ENCODE measurements at regions not wholly inside any gene's neighbourhood (a gene's known extent, or its start where the extent isn't known, plus 50 kb on each side); places are given as distances from the start of the nearest gene placed in this dataset.

DNA sequence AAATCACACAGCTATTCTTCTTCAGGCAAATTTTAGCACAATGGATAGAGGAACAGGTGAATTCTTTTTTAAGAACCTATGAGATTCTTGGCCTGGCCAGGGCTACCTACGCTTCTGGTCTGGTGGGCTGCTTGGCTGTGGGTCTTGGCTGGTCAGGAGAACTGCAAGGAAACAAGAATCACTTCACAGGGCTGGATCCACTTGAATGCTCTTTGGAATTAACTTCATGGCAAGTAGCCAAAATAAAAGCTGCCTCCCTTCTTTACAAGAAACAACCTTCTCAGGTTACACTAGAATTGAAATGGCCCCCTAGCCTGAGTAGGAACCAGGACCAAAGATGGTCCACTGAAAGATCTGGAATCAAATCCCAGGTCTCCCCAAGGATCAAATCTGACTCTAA, 519.1 kb downstream of the IQCM start:
- no peak for DNase-seq

DNA sequence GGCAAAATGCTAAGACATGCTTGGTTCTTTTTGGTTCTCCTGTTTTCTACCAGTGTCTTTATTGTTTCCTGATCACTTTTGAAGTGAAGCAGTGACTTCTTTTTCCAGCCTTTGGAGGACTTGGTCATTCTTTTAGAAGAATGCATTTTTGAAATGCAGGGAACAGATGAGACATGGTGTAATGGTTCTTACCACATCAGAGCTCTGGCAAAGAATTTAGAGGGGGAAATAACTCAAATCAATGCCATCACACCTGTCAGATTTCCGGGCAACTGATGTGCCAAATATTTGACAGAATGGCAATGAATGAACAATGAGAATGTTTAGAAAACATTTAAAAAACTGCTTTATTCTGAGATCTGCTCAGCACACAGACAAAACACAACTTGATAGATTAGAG, 519.6 kb downstream of the IQCM start:
- no peak for DNase-seq

DNA sequence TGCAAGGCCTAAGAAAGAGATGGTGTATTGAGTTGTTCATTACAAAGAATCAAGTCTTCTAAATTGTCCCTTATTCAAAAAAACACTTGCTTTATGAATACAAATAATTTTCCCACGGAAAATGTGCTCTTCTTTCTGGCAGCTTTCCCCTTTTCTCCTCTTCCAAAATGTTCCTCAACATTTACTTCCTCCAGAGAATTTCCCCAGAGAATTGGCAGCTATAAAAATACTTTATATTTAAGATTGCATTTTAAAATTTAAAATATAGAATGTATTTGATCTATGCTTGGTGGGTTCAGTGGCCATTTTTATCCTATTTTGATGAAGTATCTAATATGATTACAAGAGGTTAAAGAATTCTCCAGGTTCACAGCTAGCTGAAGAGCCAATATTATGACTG, 521.0 kb downstream of the IQCM start:
- no peak for DNase-seq

DNA sequence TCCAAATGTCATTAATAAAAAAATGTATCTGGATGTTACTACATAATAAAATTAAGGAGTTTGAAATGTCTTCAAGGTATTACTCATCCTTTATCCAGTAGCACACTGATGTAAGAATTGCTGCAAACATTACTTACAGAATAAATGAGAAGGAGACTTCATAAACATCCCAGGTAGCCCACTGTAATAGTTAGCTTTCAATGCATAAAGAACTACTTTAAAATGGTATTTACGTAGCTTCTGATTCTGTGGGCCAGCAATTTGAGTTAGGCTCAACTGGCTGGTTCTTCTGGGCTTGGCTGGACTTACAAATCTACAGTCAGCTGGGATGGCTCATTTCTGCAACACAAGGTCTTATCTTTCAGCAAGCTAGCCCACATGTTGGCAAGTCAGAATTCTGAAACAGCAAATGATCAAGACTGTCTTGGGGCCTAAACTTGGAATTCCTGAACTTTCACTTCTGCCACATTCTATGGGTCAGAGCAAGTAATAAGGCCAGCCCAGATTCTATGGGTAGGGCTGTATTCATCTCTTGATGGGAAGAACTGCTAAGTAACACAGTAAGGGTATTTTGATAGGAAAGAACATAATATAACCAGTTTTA, 522.5 kb downstream of the IQCM start:
- DNase-seq: no peak

DNA sequence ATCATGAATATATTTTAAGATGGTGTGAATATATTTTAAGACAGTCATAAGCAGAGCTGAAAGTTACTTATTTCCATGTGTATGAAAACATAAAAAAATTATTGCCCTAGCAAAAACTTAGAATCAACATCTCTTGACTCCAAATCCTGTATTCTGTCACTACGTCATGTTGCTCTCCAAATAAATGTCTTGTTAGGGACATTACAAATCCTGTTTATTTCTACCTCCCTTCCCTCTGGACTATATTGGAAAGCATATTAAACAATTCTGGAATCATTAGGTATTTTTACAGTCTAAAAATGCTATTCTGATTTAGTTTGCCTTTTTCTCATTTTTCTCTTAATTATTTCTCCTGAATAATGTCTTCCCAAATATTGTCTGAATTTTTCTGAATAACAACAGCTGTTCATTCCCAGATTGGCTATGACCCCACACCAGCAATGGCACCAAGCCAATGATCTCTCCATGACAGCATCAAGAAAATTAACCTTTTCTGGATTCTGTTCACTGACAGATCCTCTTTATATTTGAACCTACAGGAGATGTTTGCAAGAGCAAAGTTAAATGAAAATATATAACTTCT, 523.1 kb downstream of the IQCM start:
- DNase-seq: peak; percentile 52

DNA sequence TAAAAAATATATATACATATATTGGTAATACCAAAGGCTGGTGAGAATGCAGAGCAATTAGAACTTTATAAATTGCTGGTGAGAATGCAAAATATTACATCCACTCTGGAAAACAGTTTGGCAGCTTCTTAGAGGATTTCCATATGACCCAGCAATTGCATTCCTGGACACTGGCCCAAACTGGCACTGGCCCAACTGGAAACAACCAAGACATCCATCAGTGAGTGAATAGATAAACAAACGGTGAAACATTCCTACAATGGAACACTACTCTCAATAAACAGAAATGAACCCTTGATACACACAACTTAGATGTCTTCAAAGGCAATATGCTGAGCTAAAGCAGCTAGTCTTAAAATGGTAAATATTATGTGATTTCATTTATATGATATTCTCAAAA, 524.2 kb downstream of the IQCM start:
- peak; percentile 65 for DNase-seq

DNA sequence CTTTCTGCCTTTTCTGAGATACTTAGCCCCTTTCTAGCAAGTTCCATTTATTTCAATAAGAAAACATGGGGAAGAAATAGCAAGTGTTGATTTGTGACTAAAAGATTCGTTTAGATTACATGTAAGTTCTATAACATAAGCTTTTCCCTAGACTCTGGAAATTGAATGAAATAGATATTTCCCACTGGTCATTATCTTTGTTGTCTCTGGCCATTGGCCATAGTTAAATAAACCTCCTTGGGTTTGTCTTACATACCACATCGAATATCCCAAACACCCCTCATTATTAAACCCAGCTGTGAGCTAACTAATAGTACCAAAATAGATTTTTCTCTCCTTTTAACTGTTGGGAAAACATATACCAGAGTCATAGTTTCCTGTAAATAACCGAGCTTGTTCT, 534.8 kb downstream of the IQCM start:
- DNase-seq: no peak

DNA sequence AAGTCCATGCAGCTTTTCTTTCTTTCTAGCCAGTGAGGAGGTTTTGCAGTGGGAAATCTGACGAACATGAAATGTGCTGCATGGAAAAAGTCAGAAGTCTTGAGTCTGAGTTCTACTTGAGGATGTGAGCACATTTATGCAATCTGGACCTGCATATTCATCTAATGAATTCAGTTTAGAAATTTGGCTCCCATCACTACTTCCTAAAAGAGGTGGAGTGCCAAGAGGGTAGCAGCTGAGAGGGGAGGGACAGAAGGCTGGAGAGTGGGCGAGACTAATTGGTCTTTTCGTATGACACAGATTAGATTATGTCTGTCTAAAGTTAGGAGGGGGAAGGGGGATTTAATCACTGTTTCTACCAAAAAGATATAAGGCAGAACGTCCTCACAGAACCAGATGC, 535.9 kb downstream of the IQCM start:
- DNase-seq: peak; percentile 42

DNA sequence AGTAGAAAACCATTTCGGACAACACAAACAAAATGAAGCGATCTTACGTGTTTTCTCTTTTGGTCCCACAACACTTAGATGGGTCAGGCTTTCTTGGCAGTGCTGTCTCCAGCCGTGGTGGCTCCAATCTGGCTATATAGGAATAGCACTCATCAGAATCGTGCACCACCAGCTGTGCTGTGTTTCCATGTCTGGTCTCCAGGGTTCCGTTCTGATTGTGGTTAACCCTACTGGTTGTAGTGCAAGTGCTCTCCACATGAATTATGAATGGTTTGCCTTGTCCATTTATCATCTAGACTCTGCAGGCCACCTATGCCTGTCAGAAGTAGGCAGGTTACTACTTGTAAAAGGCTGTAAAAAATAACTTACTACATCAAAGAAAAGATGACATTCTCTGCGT, 536.3 kb downstream of the IQCM start:
- no peak for DNase-seq

DNA sequence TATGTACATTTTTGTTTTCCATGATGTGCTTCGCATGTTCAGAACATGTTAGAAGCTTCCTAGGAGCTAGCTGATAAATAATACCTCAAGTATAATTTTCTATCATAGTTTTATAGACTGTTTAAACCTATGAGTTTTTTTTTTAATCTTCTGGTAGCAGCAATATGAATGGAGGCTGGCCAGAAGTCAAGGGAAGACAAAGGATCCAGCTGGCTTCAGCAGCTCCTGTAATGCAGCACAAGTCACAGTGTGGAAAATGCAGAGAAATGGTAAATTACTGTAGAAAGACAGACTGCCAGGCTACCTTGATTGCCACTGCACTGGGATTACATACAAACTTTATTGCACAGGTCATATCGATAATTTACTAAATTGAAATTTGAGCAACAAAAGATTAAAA, 537.9 kb downstream of the IQCM start:
- DNase-seq: no peak

DNA sequence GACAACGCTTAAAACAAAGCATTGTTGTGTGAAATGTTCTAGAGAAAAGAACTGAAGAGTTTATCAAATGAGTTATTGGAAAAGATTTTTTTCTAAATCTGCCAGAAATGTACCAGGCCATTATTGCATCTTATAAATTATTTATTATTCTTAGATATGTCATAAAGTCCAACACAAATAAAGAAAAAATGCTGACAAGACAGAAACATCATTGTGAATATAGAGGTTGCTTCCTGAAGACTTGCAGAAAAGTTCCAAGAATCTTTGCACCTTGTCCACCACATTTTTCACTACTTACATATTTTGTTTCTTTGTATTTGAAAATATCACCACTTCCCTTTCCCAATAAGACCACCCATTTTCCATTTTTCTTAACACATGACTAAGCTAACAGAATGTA, 545.8 kb downstream of the IQCM start:
- DNase-seq: no peak

DNA sequence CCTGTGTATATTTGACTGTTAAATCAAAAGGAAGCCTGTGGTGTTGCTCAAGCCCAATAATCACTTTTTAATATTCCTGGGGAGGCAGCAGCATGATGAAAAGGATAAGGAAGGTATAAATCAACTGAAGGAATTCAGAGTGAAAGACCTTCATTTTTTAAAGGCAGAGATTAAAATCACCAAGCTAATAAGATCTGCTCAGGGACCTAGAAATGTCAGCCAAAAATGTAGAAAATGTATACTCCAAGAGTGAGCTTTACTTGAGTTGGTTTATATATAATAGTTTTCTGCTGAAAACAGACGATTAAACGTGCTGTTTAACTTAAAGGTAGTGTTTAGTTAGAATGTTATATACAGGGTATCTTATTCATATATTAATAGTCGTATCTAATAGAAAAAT, 549.3 kb downstream of the IQCM start:
- no peak for DNase-seq

DNA sequence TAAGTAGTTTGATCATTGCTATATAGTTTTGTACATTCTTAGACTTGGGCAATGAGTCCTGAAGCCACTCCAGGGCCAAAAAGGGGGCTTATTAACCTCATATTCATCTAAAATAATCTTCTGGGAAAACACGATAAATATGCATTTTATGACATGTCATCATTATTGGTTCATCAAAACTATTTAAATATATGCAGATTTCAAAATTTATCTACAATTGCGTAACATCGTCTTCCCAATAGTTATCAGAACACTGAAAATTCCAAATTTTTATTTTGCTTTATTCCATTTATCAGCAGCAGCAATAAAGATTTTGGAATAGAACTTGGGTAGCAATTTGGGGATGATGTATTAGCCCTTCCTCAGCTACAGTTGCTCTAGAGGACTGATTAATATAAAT, 550.0 kb downstream of the IQCM start:
- no peak for DNase-seq

DNA sequence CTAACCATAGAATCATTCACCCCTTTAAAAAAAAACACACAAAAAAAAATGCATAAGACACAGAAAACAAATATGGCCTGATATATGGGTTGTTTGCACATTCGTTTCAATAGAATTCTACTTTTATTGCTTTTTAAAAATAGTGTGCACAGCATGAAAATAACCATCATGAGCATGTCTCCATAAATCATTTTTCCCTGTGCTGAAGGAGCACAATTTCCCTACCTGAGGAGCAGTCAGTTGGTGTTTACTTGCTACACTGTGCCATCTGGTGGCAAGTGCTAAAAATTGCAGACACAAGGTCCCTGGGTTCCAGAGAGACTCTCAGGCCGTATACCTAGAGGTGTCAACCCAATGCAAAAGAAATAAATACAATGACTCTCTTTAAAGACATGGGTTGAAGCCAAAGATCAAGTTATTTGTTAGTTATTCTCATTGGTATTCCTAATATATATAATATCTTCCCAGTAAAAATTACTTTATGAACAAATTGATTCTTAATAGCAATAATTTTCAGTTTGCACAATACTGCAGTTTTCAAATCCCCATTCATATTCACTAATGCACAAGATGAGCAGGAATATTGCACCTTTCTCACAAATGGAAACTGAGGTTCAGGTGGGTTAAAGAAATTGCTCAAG, 551.4 kb downstream of the IQCM start:
- no peak for DNase-seq

DNA sequence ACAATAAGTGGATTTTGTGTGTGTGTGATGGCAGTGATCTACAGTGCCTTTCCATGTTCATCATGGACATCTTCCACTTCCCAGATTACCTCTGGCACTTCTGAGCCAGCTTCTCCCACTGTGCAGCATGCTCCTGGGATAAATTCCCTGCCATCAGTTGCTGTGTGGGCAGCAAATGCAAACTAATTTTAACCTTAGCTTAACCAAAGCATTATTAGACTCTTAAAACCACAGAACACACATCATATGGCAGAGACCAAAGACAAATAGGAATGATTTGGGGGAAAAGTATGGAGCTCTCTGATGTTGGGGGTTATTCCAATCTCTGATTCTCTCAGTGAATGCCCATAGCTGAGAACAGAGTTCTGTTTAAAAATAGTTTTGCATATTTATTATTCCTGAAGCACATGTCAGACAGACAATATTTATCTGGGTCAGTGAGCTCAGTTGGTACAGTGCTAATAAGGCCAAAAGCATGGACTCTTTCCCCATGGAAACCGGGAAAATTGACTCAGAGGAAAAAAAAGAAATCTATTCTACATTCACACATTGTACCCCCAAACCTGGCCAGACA, 567.4 kb downstream of the IQCM start:
- DNase-seq: no peak

DNA sequence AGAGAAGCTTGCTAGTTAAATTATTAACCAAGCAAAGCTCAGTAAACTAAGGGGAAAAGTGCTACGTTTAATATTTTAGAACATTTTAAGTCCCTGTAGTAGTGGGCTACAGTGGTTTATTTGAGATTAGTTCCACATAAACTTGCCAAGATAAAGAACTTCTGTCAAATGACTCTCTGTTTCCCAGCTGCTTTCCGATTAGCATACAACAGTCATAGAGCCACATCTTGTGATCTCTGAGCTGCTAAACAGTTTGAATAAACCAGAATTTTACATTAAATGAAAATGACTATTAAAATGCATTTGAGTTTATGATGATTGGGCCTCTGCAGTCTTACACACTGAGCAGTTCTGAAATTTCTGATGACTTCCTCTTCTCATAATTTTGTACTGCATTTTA, 568.5 kb downstream of the IQCM start:
- DNase-seq: no peak

DNA sequence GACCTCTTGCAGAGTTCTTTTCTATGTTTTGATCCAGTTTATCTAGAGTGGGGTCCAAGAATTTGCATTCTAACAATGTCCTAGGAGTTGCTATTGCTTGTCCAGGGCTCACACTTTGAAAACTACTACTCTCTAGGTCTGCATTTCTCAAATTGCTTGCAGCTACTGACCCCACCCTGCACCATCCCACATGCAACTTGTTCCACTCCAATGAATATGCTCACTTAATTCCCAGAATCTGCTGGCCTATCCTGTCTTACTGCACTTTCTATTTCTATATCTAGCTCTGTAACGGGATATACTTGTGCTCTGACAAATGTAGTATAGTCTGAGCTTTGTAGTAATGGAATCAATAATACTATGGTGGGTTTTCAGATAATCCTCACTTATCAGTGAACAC, 570.3 kb downstream of the IQCM start:
- DNase-seq: no peak

DNA sequence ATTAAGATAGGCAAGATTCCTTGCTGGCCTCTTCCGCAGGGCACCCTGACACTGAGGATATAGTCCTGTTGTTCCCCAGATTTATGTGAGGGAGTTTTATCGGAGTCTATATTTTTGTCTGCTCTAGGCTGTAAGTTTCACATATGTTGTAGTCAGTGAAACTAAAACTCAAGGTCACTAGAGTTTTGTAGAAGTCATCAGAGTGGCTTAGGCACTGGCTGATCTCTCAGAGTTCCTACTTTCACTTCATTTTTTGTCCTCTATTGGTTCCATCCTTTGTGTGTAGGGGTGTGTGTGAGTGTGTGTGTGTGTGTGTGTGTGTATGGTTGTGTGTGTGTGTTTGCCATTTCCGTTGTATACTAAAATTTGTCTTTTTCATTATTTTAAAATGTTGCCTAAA, 577.5 kb downstream of the IQCM start:
- DNase-seq: no peak

DNA sequence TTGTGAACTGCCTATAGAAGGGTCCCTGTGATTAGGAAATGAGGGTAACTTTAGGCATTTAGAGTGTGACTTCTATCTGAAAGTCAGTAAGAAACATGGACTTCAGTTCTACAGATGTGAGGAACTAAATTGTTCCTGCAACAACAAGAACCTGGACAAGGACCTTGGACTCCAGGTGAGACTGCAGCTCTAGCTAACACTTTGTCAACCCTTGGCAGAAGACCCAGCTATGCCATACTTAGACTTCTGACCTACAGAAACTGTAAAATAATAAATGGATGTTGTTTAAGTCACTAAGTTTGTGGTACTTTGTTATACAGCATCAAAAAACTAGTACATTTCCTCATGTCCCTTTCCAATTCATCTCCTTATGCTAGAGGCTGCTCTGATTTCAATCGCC, 580.8 kb downstream of the IQCM start:
- DNase-seq: no peak

DNA sequence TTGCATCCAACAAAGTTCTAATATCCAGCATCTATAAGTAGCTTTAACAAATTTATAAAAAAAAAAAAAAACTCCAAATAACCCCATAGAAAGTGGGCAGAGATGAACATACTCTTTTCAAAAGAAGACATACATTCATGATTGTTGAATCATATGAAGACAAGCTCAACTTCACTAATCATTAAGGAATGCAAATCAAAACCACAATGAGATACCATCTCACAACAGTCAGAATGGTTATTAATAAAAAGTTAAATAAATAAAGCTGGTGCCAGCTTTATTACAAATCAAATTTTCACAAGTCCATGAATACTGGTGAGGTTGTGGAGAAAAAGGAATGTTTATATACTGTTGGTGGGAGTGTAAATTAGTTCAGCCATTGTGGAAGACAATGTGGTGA, 592.0 kb downstream of the IQCM start:
- DNase-seq: no peak

DNA sequence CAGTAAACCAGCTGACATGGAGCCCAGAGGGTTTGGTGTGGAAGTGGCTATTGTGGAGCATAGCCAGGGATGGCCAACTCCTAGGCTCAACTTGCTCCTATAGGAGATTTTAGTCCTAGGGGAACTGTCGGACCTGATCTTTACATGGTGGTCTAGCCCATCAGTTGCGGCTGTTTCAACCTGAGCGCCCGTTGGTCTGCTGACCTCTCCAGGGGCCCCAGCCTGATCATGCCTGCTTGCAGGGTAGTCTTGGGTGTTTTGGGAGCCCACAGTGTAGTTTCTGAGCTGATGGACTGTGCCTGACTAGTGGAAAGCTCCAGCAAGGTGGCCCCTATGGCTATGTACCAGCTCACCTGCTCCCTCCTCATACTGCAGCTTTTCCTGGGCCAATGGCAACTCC, 597.0 kb downstream of the IQCM start:
- DNase-seq: no peak

DNA sequence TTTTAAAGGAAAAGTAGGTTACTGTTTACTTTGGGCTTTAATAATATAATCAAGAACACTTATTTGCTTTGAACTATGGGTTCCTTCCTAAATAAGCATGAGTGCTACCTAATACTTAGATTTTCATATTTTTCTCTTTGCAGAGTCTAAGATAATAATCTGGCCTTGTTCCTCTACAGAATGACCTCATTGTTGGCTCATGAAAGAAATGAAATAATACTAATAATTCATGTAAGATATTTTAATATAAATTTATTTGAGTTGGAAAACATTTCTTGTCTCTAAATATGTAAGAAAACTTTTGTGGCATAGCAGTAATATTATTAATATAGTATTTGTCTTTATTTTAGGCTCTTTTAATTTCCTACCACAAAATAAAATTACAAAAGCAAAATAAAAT, 601.3 kb downstream of the IQCM start:
- no peak for DNase-seq

DNA sequence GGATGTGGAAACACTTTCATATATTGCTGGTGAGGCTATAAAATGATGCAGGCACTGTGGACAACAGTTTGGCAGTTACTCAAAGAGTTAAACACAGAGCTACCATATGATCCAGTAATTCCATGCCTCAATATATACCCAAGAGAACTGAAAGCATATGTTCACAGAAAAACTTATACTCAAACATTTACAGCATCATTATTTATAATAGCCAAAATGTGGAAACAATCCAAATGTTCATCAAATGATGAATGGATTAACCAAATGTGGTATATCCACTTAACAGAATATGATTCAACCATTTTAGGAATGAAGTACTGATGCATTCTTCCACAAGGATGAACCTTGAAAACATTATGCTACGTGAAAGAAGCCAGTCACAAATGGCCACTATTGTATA, 603.8 kb downstream of the IQCM start:
- DNase-seq: no peak

DNA sequence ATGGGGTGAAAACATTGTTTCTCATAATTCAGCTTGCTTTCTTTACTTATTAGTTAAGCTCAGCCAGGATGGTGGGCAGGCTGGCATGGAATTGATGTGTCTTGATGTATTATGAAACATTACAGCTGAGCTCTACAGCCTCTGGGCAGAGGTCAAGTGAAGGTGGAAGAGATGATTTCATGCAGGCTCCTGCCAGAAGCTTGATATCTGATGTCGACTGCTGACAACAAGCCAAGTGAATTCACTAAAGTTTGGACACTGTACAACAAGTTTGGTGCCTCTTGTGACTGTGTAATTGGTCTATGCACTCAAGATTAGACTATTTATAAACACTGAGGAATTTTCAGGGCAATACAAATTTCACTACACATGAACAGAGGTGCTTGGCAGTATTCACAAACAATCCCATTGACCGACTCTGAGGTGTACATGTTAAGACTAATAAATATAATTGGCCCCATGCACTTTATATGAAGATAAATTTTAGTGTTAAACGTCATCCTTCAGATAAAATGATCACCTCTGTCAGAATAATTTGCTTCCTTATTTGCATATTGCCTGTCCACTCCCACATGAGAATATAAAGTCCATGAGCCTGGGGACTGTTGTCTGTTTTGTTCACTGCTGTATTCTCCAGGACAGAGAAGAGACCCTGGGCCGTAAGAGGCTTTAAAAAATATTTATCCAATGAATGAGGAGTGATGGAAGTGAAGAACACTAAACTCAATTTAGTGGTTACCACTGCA, 612.2 kb downstream of the IQCM start:
- peak; percentile 43 for DNase-seq
